GOT3 (cell line): ENCODE measurements at regions not wholly inside any gene's neighbourhood (a gene's known extent, or its start where the extent isn't known, plus 50 kb on each side); places are given as distances from the start of the nearest gene placed in this dataset.

Experiments used
- DNase-seq: peaks from one replicate; lab custom pipeline; 2025; ENCODE audit warnings: mixed read lengths; lab: John Stamatoyannopoulos, UW

DNA sequence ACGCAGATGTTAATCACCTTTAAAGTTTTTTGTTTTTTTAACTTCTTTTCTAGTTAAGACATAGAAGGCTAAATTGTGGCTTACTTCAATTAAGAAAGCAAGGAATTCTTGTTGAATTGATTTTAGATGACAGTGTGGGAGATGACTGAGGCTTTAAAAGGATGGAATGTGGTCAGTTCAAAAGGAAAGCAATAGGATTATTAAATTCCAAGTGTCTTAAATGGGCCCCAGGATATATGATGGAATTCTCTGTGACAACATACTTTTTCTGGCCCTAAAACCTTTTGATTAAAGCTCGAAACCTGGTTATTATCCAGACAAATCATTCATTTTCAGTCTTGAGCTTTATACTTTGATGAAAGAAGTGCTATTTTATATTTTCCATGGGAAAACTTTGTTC, 179.0 kb upstream of the TMEFF2 start:
- DNase-seq = no peak

GRCh38 chr2:192373221-192373620, 178.5 kb upstream of the TMEFF2 start:
- no peak for DNase-seq

DNA sequence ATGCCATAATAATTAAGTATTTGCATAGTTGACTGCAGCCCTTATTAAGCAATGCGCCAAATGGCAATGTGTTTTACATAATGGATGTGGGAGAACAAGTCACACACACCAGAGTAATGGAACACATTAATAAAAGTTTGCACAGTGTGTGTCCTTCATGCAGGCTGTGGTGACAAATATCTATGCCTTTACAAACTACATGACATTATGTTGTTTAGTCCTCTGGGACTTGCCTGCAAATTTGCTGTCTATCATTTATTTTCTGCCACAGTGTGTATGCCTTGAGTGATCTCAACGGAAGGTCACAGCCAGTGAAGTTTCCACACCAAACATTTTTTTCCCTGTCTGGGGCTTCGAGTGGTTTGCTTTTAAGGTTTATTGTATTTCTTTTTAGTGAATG, 175.2 kb upstream of the TMEFF2 start:
- DNase-seq = no peak

GRCh38 chr2:192357217-192357616, 162.5 kb upstream of the TMEFF2 start:
- DNase-seq = no peak

DNA sequence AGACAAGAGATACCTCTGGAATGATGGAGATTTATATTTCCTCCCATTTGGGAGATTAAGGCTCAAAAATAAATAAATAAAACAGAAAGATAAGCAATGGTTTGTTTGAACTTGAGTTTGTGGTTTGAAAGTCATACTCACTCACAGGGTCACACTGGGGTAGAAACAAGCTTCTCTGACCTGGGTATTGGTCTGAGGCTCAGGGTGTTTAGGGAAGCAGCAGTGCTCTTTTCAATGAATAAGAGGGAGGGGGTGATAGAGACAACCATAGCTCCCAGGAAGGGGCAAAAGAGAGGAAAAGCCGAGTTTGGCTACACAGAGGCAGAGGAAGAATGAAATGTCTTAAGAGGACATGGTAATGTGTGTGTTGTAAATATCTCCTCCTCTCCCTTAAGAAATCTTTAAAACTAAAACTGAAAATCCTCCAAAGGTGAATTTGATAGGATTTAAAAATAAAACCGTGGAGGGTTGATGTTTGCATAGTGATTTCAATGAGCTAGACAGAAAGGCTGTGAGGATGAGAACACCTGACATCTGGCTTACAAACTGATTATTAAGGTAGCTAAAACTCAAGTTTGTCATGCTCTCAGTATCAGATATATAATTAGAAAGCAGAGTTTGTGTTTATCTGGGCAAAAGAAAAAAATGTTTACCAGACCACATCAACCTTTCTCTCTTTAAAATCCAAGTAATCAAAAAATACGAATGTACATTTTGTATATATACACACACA, 159.9 kb upstream of the TMEFF2 start:
- DNase-seq = no peak

- DNase-seq = no peak
Measured at GRCh38 chr2:192347542-192347941, 152.8 kb upstream of the TMEFF2 start.

GRCh38 chr2:192345287-192345686, 150.6 kb upstream of the TMEFF2 start:
- DNase-seq = no peak

- no peak for DNase-seq
Measured at GRCh38 chr2:192333642-192334041, 138.9 kb upstream of the TMEFF2 start.

GRCh38 chr2:192328297-192328696, 133.6 kb upstream of the TMEFF2 start:
- no peak for DNase-seq

GRCh38 chr2:192327576-192327975, 132.8 kb upstream of the TMEFF2 start:
- DNase-seq = no peak

DNA sequence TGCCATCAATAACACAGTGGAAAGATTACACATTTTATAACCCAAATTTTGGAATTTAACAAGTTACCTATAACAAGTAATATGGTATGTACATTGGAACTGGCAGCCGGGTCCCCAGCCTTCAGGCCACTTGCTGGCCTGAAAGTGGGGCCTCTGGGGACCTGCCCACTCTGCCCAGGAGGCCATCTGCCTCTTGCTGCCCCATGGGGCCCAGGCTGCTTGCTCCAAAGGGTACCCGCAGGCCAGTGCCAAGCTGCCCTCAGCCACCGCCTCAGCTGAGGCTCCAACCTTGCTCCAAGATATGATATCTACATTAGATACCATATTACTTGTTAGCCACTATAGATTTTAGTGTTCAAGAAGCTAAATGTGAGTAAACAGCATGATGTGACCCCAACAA, 120.8 kb upstream of the TMEFF2 start:
- DNase-seq = no peak

DNA sequence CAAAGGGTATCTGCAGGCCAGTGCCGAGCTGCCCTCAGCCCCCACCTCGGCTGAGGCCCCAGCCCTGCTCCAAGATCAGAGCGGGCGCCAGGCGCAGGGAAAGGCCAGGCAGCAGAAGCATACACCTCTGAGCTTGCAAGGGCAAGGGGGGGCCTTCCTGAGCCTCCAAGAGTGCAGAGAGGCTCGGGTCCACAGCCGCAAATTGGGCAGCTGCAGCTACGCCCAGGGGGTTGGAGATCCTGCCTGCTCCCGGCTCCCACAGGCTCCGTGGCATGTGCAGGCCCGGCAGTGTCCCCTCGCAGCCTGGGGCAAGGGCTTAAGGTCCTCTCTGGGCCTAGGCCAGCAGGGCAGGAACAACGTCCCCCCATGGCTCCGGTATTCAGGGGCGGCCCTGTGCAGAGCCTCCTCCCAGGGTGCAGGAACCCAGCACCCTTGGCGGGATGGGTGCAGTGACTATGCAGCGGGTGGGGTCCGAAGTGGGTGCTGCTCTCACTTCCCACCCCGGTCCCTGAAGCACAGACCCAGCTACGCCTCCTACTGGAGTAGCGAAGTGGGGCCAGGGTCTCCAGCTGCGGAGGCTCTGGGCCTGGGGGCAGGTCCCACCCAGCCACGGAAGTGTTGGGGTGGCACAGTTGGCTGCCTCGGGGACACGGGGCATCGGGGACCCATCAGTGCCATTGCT, 120.2 kb upstream of the TMEFF2 start:
- DNase-seq = no peak

DNA sequence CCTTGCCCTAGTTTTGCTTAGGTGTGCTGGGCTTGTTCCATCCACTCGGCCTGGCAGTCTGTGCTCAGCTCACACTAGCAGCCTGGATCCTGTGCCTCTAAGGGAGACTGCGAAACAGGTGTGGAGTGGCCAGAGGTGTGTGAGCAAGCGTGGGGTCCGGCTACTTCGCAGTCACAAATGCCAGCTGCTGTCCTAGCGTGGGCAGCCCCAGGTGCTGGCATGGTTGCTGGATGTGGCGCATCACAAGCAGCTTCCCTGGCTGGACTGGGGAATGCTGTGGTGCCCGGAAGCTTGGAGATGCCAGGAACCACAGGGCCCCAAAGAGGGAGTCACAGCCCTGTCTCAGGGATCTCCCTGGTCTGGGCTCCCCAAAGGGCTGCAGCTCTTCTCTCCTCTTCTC, 119.0 kb upstream of the TMEFF2 start:
- DNase-seq = no peak

- no peak for DNase-seq
Measured at GRCh38 chr2:192311701-192312460, 117.1 kb upstream of the TMEFF2 start.

- no peak for DNase-seq
Measured at GRCh38 chr2:192307530-192307929, 112.8 kb upstream of the TMEFF2 start.

GRCh38 chr2:192298664-192299063, 103.9 kb upstream of the TMEFF2 start:
- DNase-seq = no peak

DNA sequence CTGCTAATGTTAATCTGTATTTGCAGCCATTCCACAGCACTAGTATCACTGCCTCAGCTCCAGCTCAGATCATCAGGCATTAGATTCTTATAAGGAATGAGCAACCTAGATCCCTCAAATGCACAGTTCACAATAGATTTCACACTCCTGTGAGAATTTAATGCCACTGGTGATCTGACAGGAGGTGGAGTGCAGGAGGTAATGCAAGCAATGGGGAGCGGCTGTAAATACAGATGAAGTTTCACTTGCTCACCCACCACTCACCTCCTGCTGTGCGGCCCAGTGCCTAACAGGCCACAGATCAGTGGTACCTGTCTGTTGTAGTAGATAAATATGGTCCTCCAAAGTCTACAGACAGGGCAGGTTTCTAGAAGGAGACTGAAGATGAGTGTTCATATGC, 97.7 kb upstream of the TMEFF2 start:
- no peak for DNase-seq

GRCh38 chr2:192288295-192288694, 93.6 kb upstream of the TMEFF2 start:
- no peak for DNase-seq

DNA sequence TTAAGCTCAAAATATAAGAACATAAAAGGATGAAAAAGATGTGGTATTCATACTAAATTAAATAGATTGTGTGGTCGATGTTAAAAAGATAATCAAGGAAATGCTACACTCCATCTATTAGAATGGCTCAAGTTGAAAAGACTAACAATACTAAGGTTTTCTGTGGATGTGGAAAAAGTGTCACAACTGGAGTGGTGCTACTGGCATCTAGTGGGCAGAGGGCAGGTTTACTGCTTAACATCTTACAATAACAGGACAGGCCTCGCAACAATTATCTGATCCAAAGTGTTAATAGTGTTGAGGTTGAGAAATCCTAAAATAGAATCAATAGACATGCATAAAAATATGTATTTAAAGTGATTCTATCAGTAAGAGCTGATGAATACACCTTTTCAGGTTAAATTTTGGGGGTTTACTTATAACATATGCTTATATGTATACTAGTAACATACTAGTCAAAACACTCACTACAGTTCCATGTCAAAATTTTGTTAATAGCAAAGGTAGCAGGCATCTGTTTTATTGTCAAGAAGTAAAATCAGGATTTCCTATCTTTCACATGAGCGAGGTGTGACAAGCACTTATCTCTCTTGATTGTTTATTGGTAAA, 91.5 kb upstream of the TMEFF2 start:
- DNase-seq = no peak

- no peak for DNase-seq
Measured at GRCh38 chr2:192283450-192283849, 88.7 kb upstream of the TMEFF2 start.

- no peak for DNase-seq
Measured at GRCh38 chr2:192278701-192279100, 84.0 kb upstream of the TMEFF2 start.

DNA sequence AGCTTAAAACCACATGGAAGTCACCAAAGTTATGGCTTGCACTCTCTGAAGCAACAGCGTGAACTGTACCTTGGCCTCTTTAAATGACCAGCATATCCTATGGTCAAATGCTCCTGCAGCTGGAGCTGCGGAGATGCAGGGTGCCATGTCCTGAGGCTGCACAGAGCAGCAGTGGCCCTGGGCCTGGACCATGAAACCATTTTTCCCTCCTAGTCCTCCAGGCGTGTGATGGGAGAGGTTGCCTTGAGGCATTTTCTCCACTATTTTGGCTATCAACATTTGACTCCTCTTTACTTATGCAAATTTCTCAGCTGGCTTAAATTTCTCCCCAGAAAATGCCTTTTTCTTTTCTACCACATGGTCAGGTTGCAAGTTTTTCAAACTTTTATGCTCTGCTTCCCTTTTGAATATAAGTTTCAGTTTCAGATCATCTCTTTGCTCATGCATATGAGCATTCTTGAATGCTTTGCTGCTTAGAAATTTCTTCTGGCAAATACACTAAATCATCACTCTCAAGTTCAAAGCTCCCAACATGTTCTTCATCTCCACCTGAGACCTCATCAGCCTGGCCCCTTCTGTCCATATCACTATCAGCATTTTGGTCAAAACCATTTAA, 82.9 kb upstream of the TMEFF2 start:
- DNase-seq = no peak
